LNCAP (cell line): ENCODE measurements at regions not wholly inside any gene's neighbourhood (a gene's known extent, or its start where the extent isn't known, plus 50 kb on each side); places are given as distances from the start of the nearest gene placed in this dataset.

ENCODE experiments used
- TF ChIP-seq, protein P1 (sequence below): fragments of 450-650 bp; IDR thresholded peaks from 2 replicates; pipeline ENCODE4 v1.5.1; 2017; ENCODE audit warnings: mild to moderate bottlenecking

DNA sequence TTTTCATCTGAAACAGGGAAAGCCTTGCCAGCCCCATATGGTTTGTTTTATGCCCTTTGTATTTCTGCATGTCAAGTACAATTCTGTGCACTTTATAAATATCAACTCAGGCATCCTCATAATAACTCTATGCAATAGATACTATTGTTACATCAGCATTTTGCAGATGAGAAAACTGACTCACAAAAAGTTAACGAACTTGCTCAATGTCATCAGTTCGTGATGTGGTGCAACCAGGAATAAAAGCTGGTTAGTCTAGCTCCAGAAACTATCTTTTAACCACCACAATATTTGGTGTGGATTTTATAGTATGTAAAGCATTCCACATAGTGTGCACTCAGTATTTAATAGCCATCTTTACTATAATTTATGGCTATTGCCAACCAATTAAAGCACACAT is 134.9 kb downstream of the MRPS30 start:
- TF ChIP-seq, protein P1, sequence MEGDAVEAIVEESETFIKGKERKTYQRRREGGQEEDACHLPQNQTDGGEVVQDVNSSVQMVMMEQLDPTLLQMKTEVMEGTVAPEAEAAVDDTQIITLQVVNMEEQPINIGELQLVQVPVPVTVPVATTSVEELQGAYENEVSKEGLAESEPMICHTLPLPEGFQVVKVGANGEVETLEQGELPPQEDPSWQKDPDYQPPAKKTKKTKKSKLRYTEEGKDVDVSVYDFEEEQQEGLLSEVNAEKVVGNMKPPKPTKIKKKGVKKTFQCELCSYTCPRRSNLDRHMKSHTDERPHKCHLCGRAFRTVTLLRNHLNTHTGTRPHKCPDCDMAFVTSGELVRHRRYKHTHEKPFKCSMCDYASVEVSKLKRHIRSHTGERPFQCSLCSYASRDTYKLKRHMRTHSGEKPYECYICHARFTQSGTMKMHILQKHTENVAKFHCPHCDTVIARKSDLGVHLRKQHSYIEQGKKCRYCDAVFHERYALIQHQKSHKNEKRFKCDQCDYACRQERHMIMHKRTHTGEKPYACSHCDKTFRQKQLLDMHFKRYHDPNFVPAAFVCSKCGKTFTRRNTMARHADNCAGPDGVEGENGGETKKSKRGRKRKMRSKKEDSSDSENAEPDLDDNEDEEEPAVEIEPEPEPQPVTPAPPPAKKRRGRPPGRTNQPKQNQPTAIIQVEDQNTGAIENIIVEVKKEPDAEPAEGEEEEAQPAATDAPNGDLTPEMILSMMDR, result no peak

DNA sequence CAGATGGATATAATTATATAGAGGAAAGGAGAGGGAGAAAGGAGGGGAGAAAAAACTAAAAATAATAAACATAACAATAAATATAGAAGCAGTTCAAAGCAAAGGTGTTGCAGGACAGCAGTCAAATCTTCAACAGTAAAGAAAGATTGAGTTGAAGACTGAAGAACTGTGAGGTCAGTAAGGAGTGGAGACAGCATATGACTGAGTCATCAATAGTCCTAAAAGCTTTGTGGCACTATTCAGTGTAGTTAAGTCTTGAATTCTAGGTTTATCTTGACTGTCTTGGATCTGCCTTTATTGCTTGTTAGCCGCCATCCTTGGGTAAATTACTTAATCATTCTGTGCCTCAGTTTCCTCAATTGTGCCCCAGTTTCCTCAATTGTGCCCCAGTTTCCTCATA is 137.0 kb downstream of the MRPS30 start:
- TF ChIP-seq, protein P1, result no peak

DNA sequence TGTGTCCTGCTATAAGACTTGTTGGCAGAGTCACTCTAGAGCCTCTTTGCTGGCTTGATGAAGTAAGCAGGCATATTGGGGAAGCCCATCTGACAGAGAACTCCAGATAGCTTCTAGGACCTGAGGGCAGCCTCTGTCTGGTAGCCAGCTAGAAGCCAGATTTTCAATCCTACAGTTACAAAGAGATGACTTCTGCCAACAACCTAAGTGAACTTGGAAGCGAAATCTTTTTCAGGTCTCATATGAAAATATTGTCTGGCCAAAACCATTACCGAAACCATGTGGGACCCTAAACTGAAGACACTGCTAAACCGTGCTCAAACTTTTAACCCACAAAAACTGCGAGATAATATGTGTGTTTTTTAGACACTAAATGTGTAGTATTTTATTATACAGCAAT is 140.9 kb downstream of the MRPS30 start:
- TF ChIP-seq, protein P1, result no peak

DNA sequence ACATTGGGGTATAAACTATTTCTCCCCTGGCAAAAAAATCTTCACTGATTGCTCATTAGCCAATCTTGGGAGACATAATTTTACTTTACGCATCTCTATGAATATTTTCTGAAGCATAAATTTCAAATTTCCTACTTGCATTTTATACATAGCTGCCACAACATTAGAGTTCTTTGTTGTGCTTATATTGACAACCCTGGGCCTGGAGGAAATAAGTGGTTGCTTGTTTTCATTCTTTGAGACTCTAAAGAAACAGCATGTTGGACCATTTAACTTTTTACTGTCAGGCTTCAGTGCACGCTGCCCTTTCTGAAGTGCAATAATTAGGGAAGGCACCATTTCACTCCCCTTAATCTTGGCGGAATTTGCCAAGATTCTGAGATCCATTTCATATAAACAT is 142.6 kb downstream of the MRPS30 start:
- TF ChIP-seq, protein P1, result no peak

DNA sequence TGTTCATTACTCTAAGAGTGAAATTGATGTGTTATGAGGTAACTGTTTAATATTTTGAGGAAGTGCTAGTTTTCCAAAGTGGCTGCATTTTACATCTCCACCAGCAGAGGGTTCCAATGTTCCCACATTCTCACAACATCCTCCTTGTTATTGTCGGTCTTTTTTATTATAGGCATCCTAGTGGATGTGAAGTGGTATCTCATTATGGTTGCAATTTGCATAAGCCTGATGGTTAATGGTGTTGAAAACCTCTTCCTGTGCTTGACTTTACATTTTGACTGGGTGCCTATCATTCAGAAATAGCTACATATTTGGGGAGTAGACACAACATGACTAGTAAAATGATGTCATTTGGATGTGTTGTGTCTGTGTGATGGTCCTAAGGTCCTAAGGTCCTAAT is 143.6 kb downstream of the MRPS30 start:
- TF ChIP-seq, protein P1, result peak; percentile 70

DNA sequence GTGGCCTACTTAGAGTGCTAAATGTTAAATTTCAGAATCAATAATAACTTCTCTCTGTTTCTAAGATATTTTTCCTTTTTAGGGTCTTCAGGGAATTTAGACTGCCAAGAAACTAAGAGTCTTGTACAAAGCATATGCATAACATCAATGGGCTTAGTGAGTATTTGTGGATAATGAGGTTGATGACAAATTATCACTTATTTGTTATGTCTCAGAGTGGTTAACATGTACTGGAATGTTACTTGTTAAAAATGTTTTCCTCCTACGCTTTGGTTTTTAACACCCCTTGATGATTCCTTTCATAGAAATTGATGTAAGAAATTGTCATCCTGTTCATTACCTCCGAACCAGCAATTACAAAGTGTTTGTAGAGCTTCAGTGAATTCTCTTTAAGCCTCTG is 144.3 kb downstream of the MRPS30 start:
- TF ChIP-seq, protein P1, result no peak

DNA sequence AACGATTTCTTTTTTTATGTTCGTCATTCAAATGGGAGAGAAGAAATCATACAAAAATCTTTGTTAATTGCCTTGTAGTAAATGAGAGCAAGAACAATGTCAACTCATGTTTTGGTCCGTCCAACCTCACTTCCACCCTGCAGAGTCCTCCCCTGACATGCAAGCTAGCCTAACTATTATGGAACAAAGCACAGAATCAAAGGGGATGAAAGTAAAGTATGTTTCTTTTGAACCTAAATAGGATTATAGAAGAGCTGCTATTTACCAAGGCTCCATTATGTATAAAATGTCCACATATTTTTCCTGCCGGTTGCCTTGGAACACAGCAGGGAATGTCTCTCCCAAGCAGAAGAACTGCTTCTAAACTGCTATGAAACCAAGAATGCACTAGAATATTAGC is 161.1 kb downstream of the MRPS30 start:
- TF ChIP-seq, protein P1, result no peak

DNA sequence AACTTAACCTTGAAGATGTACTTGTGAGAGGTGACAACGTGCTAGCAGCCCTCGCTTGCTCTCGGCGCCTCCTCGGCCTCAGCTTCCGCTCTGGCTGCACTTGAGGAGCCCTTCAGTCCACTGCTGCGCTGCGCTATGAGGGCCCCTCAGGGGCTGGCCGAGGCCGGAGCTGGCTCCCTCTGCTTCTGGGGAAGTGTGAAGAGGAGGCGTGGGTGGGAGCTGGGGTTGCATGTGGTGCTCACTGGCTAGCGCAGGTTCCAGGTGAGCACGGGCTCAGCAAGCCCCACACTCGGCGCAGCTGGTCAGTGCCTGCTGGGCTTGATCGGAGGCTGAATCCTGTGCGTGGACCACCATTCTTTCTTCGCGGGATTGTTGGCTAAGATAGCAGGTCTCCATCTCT is 166.1 kb downstream of the MRPS30 start:
- TF ChIP-seq, protein P1, result no peak
